Neural cell (in vitro differentiated cells): ENCODE measurements at regions not wholly inside any gene's neighbourhood (a gene's known extent, or its start where the extent isn't known, plus 50 kb on each side); places are given as distances from the start of the nearest gene placed in this dataset.

Experiments used
- H2AFZ ChIP-seq: fragments of 200-600, 300-800 bp; sonication (generic), shearing (Covaris generic); 2 replicates; pipeline ENCODE4 v1.6.0; 2014; ENCODE audit warnings: low read depth, mild to moderate bottlenecking, antibody characterized with exemption, low read length, moderate library complexity
- H3F3A ChIP-seq: fragments of 200-600 bp; shearing (Covaris generic); 2 replicates; pipeline ENCODE4 v1.6.1; 2016; ENCODE audit warnings: mild to moderate bottlenecking, moderate library complexity, mixed read lengths, antibody characterized with exemption, low read length; ENCODE audit not compliant: insufficient read depth, poor library complexity, severe bottlenecking
- H3K27ac ChIP-seq: fragments of 200-600, 300-800 bp; sonication (generic), shearing (Covaris generic); 2 replicates; pipeline ENCODE4 v1.5.1; 2014; ENCODE audit warnings: mild to moderate bottlenecking, low read length, moderate library complexity
- H3K27me3 ChIP-seq: fragments of 300-800, 200-600 bp; sonication (generic), shearing (Covaris generic); 2 replicates; pipeline ENCODE4 v1.6.0; 2014; ENCODE audit warnings: mild to moderate bottlenecking, low read depth, low read length, moderate library complexity; ENCODE audit not compliant: insufficient read depth
- H3K36me3 ChIP-seq: fragments of 300-800, 200-600 bp; sonication (generic), shearing (Covaris generic); 2 replicates; pipeline ENCODE4 v1.5.1; 2014; ENCODE audit warnings: mild to moderate bottlenecking, antibody characterized with exemption, low read length, moderate library complexity; ENCODE audit not compliant: insufficient read depth
- H3K4me2 ChIP-seq: fragments of 300-800, 200-600 bp; sonication (generic), shearing (Covaris generic); 2 replicates; pipeline ENCODE4 v1.6.0; 2014; ENCODE audit warnings: mild to moderate bottlenecking, low read length
- H3K4me3 ChIP-seq: fragments of 300-800, 200-600 bp; sonication (generic), shearing (Covaris generic); 2 replicates; pipeline ENCODE4 v1.5.1; 2014; ENCODE audit warnings: mild to moderate bottlenecking, low read length, moderate library complexity
- H3K79me2 ChIP-seq: fragments of 200-600 bp; shearing (Covaris generic); replicated peaks from 2 replicates; pipeline ENCODE4 v1.6.0; 2014; ENCODE audit warnings: mild to moderate bottlenecking, low read length, moderate library complexity; ENCODE audit not compliant: insufficient read depth
- H3K9ac ChIP-seq: fragments of 300-800, 200-600 bp; sonication (generic), shearing (Covaris generic); 2 replicates; pipeline ENCODE4 v1.6.1; 2016; ENCODE audit warnings: mild to moderate bottlenecking, low read length, mixed read lengths
- H3K9me2 ChIP-seq: fragments of 200-600 bp; shearing (Covaris generic); 2 replicates; pipeline ENCODE4 v1.6.1; 2016; ENCODE audit warnings: mild to moderate bottlenecking, low read length, mixed read lengths; ENCODE audit not compliant: insufficient read depth
- H3K9me3 ChIP-seq: fragments of 200-600, 300-800 bp; sonication (generic), shearing (Covaris generic); 2 replicates; pipeline ENCODE4 v1.6.1; 2016; ENCODE audit warnings: mild to moderate bottlenecking, mixed run types, low read length, moderate library complexity, mixed read lengths
- H4K20me1 ChIP-seq: fragments of 200-600 bp; shearing (Covaris generic); 2 replicates; pipeline ENCODE4 v1.6.1; 2016; ENCODE audit warnings: mild to moderate bottlenecking, mixed run types; ENCODE audit not compliant: insufficient read depth
- EP300 ChIP-seq: fragments of 450-650 bp; conservative IDR thresholded peaks from 2 replicates; pipeline ENCODE4 v1.6.1; 2014; ENCODE audit warnings: antibody characterized with exemption, mild to moderate bottlenecking, moderate library complexity; ENCODE audit not compliant: poor library complexity, severe bottlenecking
- EZH2 ChIP-seq: fragments of 200-600, 300-800 bp; shearing (Covaris generic), sonication (generic); IDR thresholded peaks from 2 replicates; pipeline ENCODE4 v1.6.1; 2014; ENCODE audit warnings: antibody characterized with exemption, low read length, borderline replicate concordance, mild to moderate bottlenecking; ENCODE audit not compliant: insufficient read depth, poor library complexity, severe bottlenecking
- MXI1 ChIP-seq: fragments of 450-650 bp; conservative IDR thresholded peaks from 2 replicates; pipeline ENCODE4 v1.6.1; 2014; ENCODE audit warnings: antibody characterized with exemption, mild to moderate bottlenecking; ENCODE audit not compliant: poor library complexity, severe bottlenecking
- POLR2AphosphoS5 ChIP-seq: IDR thresholded peaks from 2 replicates; pipeline ENCODE4 v1.6.1; 2012
- RAD21 ChIP-seq: fragments of 450-650 bp; conservative IDR thresholded peaks from 2 replicates; pipeline ENCODE4 v1.6.1; 2014; ENCODE audit warnings: antibody characterized with exemption, mild to moderate bottlenecking, moderate library complexity
- SMC3 ChIP-seq: fragments of 450-650 bp; conservative IDR thresholded peaks from 2 replicates; pipeline ENCODE4 v1.6.1; 2014; ENCODE audit warnings: antibody characterized with exemption, mild to moderate bottlenecking, moderate library complexity; ENCODE audit not compliant: poor library complexity
- TAF1 ChIP-seq: IDR thresholded peaks from 2 replicates; pipeline ENCODE4 v1.6.1; 2012; ENCODE audit warnings: low read depth
- TF ChIP-seq, protein P1 (sequence below): IDR thresholded peaks from 2 replicates; pipeline ENCODE4 v1.6.1; 2012; ENCODE audit warnings: borderline replicate concordance
- TF ChIP-seq, protein P2 (sequence below): fragments of 450-650 bp; IDR thresholded peaks from 2 replicates; pipeline ENCODE4 v1.5.1; 2014; ENCODE audit warnings: antibody characterized with exemption, mild to moderate bottlenecking, moderate library complexity; ENCODE audit not compliant: poor library complexity, severe bottlenecking

DNA sequence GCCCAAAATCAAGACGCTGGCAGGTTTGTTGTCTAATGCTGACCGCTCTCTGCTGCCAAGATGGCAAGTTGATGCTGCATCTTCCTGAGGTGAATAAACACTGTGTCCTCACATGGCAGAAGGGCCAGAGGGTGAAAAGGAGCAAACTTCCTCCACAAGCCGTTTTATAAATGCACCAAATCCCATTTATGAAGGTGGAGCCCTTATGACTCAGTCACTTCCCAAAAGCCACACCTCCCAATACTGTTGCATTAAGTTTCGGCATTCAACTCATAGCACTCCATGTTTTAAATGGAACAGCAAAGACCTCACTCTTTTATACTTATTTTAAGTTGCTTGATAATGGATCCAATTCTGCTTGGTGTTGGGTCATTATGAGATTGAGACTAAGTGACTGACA, 316.6 kb downstream of the RFPL4B start:
- Histone ChIP-seq H4K20me1 (no peaks in the 10 kb centered on the region), H3K36me3 (no peaks in the 10 kb centered on the region), H3K27me3 (no peaks in the 10 kb centered on the region), H3K79me2 (no peaks in the 10 kb centered on the region), H3K4me2 (no peak overlapping the region), H3K4me3 (no peak overlapping the region), H3K9me3 (no peaks in the 10 kb centered on the region), H3K9ac (no peak overlapping the region), H3K27ac (no peak overlapping the region), H3K9me2 (no peaks in the 10 kb centered on the region), H2AFZ (no peak overlapping the region), H3F3A (no peaks in the 10 kb centered on the region)
- TF ChIP-seq POLR2AphosphoS5 (no peak), TAF1 (no peak), EZH2 (no peak), SMC3 (no peak), MXI1 (no peak), EP300 (no peak), RAD21 (no peak)
- TF ChIP-seq, protein P1, sequence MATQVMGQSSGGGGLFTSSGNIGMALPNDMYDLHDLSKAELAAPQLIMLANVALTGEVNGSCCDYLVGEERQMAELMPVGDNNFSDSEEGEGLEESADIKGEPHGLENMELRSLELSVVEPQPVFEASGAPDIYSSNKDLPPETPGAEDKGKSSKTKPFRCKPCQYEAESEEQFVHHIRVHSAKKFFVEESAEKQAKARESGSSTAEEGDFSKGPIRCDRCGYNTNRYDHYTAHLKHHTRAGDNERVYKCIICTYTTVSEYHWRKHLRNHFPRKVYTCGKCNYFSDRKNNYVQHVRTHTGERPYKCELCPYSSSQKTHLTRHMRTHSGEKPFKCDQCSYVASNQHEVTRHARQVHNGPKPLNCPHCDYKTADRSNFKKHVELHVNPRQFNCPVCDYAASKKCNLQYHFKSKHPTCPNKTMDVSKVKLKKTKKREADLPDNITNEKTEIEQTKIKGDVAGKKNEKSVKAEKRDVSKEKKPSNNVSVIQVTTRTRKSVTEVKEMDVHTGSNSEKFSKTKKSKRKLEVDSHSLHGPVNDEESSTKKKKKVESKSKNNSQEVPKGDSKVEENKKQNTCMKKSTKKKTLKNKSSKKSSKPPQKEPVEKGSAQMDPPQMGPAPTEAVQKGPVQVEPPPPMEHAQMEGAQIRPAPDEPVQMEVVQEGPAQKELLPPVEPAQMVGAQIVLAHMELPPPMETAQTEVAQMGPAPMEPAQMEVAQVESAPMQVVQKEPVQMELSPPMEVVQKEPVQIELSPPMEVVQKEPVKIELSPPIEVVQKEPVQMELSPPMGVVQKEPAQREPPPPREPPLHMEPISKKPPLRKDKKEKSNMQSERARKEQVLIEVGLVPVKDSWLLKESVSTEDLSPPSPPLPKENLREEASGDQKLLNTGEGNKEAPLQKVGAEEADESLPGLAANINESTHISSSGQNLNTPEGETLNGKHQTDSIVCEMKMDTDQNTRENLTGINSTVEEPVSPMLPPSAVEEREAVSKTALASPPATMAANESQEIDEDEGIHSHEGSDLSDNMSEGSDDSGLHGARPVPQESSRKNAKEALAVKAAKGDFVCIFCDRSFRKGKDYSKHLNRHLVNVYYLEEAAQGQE, result no peak
- TF ChIP-seq, protein P2, sequence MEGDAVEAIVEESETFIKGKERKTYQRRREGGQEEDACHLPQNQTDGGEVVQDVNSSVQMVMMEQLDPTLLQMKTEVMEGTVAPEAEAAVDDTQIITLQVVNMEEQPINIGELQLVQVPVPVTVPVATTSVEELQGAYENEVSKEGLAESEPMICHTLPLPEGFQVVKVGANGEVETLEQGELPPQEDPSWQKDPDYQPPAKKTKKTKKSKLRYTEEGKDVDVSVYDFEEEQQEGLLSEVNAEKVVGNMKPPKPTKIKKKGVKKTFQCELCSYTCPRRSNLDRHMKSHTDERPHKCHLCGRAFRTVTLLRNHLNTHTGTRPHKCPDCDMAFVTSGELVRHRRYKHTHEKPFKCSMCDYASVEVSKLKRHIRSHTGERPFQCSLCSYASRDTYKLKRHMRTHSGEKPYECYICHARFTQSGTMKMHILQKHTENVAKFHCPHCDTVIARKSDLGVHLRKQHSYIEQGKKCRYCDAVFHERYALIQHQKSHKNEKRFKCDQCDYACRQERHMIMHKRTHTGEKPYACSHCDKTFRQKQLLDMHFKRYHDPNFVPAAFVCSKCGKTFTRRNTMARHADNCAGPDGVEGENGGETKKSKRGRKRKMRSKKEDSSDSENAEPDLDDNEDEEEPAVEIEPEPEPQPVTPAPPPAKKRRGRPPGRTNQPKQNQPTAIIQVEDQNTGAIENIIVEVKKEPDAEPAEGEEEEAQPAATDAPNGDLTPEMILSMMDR, result no peak

DNA sequence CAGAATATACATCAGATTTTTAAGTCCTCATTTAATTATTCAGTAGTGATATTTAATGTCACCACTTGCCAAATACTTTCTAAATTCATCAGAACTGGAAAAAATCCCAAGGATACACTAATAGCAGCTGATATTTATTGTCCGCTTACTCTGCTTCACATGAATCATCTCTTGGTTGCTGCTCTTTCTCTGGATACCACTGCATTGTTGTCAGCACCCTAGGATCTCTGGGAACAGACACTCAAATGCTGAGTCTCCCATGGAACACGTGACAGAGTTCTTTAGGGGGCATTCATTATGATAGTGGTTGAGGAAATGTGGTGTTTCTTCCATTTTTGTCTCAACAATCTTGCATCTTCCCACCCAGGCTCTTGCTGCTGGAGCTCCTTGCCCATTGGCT, 318.0 kb downstream of the RFPL4B start:
- Histone ChIP-seq H3K4me3 (no peak overlapping the region), H3K4me2 (no peak overlapping the region), H2AFZ (no peak overlapping the region), H3K36me3 (no peaks in the 10 kb centered on the region), H4K20me1 (no peaks in the 10 kb centered on the region), H3K79me2 (no peaks in the 10 kb centered on the region), H3K27me3 (no peaks in the 10 kb centered on the region), H3K27ac (no peak overlapping the region), H3K9me2 (no peaks in the 10 kb centered on the region), H3F3A (no peaks in the 10 kb centered on the region), H3K9ac (no peak overlapping the region), H3K9me3 (no peaks in the 10 kb centered on the region)
- TF ChIP-seq RAD21, result no peak
- TF ChIP-seq SMC3, result no peak
- TF ChIP-seq EP300, result no peak
- TF ChIP-seq TAF1, result no peak
- no peak for TF ChIP-seq MXI1
- no peak for TF ChIP-seq EZH2
- no peak for TF ChIP-seq POLR2AphosphoS5
- TF ChIP-seq, protein P2, result no peak
- TF ChIP-seq, protein P1, result no peak
